HUDEP-2 (cell line): ENCODE measurements at regions not wholly inside any gene's neighbourhood (a gene's known extent, or its start where the extent isn't known, plus 50 kb on each side); places are given as distances from the start of the nearest gene placed in this dataset.

Source experiments
- DNase-seq, 76 experiments: peaks; one replicate each; lab custom pipeline; 2025; ENCODE audit not compliant: unreplicated experiment in 76 of 76; lab: John Stamatoyannopoulos, UW

DNA sequence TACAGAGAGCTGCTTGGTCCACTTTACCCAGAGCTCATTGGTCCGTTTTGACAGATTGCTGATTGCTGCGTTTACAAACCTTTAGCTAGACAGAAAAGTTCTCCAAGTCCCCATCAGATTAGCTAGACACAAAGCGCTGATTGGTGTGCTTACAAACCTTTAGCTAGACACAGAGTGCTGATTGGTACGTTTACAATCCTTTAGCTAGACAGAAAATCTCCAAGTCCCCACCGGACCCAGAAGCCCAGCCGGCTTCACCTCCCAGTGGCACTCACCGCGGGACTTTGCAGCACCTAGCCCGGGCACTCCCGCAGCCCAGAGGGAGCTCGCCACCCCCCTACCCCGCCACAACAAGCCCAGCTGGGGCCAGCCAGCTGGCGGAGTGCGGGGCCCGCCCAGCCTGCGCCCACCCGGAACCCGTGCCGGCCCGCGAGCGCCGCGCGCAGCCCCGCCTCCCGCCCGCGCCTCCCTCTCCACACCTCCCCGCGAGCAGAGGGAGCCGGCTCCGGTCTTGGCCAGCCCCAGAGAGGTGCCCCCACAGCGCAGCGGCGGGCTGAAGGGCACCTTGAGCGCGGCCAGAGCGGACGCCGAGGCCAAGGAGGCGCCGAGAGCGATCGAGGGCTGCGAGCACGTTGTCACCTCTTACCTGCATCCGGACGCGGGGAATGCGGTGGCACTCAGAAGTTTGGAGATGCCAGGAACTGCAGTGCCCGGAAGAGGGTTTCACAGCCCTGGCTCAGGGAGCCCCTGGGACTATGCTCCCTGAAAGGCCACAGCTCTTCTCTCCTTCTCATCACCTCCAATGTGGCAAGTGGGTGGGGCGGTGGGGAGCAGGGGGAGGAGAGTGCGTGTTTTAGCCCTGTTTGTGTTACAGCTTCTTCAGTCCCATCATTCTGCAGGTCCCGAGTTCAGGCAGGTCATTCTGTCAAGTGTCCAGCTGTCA is 1504.5 kb downstream of the CDH11 start:
- no peak for DNase-seq

GRCh38 chr16:63614429-63614828 is 1507.4 kb downstream of the CDH11 start:
- no peak for DNase-seq

DNA sequence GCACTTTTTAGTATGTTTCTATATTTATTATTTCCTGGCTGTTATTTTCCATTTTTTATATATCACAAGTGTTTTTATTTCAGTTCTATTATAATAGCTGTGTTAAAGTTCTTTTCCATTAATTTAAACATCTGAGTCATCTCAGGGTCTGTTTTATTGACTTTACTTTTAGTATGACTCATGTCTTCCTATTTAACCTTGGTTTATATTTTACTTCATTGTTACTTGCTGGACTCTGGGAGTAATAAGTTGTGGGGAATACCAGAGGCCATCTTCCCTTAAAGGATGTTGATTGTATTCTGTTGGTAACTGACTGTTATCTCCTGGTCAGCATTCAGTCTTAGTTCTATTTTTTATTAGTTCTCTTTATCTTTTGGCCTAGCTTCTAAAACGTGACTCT is 1508.2 kb downstream of the CDH11 start:
- DNase-seq, result no peak

DNA sequence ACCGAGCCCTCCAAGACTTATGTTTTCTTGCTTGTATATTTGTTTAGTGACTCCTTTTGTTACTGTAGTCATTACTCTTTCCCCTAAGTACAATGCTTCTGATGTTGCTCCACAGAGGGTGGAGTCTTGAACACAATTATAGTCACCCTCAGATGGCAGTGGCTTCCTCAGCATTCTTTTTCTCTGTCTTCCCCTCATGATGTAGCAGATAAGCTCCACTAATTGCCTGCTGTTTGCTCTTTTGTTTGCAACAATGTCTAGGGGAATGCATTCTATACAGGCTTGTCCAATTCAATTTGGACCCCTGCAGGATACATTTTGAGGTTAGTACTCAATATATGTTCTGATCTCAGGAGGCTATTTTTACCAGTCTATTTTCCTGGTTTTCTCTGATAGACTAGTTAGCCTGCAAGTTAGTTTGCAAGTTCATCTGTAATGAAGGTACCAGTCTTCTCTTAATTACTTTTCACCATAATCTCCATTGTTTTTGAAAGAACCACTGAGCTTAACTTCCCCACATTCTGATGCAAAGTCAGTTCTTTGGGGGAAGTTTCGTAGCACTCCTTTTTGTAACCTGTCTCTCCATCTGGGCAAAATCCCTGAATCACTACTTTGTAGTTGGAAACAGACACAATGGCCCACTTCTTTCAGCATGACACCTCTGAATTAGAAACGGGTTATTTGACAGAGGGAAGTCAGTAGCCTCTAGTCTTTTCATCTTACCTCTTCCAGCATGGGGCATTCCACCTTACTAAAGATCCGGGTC is 1509.2 kb downstream of the CDH11 start:
- no peak for DNase-seq

GRCh38 chr16:63606778-63607177 is 1515.1 kb downstream of the CDH11 start:
- DNase-seq, result no peak

DNA sequence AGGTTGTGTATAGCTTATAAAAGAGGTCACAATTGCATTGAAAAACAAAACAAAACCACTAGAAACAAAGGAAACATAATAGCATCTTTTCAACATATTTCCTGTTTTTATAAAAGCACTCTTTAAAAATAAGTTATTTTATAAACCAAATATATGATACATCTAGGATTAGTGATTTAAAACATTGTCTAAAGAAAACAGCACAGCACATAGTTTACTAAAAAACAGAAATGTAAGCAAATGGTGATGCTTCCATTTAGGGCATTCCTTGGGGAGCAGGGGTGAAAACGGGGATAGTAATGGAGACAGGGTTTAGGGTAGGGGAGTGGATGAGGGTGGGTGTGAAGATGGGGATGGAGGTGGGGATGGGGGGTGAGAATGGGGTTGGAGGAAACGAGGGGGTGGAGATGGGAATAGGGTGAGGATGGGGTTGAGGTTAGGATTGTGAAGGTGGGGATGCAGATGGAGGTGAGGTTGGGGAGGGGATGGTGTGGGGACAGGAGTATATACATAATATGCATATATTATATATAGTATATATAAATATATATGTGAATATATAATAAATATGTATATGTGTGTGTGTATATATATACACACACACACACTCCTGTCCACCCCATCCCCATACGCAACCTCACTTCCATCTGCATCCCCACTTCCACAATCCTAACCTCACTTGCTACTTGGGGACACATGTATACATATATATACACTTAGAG is 1519.5 kb downstream of the CDH11 start:
- DNase-seq, result no peak

GRCh38 chr16:63596716-63597115 is 1525.1 kb downstream of the CDH11 start:
- no peak for DNase-seq

- DNase-seq, result no peak
Observed at GRCh38 chr16:63592852-63593251, 1529.0 kb downstream of the CDH11 start.

DNA sequence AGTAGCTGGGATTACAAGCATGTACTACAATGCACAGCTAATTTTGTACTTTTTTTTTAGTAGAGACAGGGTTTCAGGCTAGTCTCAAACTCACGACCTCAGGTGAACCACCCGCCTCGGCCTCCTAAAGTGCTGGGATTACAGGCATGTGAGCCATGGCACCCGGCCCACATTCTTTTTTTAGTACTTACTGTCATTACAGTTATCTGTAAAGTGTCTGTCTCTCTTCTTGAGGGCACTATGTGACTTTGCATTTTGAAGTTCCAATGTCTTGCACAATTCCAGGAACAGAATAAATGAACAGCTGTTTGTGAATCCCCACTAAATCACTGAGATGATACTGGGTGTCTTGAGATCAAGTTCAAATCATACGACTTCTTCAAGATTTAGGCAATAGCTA is 1540.3 kb downstream of the CDH11 start:
- DNase-seq, result no peak

- DNase-seq, result no peak
Observed at GRCh38 chr16:63578791-63579190, 1542.6 kb upstream of the CDH8 start.

- no peak for DNase-seq
Observed at GRCh38 chr16:63577891-63578290, 1541.7 kb upstream of the CDH8 start.

- DNase-seq, result no peak
Observed at GRCh38 chr16:63575041-63575440, 1538.8 kb upstream of the CDH8 start.

- DNase-seq, result no peak
Observed at GRCh38 chr16:63568164-63568563, 1531.9 kb upstream of the CDH8 start.

- DNase-seq, result no peak
Observed at GRCh38 chr16:63563819-63564505, 1527.7 kb upstream of the CDH8 start.

DNA sequence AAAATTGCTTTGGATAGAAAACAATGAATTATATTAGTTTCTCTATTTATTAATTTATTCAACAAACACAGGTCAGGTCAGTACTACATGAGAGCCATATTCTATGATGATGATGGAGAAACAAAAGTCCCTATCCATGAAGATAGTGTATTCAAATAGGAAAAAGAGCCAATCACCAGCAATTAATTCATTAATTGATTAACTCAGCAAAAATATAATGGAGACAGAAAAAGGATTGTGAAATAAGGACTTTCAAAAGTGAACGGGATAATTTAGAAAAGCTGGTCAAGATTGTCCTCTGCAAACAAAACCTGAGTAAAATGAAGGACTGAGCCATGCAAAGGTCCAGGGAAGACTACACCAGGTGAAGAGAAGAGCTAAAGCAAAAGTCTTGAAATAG is 1517.7 kb upstream of the CDH8 start:
- DNase-seq, result no peak

DNA sequence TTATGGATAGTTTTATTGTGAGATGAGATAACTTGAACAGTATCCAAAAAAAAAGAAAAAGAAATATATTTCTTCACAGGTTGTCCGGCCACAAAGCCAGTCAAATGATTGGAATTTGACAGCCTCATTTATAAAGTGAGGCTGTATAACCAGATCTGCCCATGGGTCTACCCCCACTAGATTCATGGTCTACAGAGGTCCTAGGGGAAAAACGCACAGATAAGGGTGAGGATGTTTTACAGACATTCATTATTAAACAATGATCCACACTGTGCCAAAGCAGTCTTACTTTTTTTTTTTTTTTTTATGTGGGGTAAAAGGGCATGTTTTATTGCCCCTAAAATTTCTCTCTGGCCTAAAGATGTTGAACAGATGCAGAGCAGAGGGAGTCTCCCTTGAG is 1503.0 kb upstream of the CDH8 start:
- DNase-seq, result no peak

DNA sequence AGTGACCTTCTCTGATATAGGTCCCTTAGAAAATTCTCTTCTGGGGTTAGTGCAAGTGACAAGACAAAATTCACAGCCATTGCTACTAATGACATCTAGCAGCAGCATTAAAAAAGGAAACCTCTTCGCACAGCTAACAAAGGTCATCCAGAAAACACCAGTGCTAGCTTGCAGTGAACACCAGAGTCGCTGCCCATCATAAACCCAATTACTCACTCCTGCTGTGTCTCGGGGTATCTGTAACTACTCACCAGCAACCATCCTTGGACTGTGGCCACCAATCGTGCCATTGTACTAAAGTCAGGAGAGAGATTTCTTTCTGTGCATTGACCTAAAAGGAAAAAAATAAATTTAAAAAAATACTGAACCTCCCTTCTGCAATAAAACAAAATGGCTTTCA is 1494.7 kb upstream of the CDH8 start:
- DNase-seq, result no peak

GRCh38 chr16:63530208-63530607 is 1494.0 kb upstream of the CDH8 start:
- no peak for DNase-seq

- no peak for DNase-seq
Observed at GRCh38 chr16:63527404-63527803, 1491.2 kb upstream of the CDH8 start.

- no peak for DNase-seq
Observed at GRCh38 chr16:63516394-63516793, 1480.2 kb upstream of the CDH8 start.

DNA sequence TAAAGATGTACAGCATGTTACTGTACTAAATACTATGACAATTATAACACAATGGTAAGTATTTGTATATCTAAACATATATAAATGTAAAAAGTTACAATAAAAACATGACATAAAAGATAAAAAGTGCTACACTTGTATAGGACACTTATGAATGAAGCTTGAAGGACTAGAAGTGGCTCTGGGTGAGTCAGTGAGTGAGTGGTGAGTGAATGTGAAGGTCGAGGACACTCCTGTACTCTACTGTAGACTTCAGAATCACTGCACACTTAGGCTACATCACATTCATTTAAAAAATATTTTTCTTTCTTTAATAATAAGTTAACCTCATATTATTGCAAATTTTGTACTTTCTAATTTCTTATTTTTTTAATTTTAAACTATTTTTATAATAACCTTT is 1476.7 kb upstream of the CDH8 start:
- no peak for DNase-seq
